ENCODE measurements at regions not wholly inside any gene's neighbourhood (a gene's known extent, or its start where the extent isn't known, plus 50 kb on each side); places are given as distances from the start of the nearest gene placed in this dataset.
"Not testable (repeated sequence)": the region's sequence is repeated elsewhere in the genome, so short reads cannot be mapped to it uniquely, and the experiment has no call there.

DNA sequence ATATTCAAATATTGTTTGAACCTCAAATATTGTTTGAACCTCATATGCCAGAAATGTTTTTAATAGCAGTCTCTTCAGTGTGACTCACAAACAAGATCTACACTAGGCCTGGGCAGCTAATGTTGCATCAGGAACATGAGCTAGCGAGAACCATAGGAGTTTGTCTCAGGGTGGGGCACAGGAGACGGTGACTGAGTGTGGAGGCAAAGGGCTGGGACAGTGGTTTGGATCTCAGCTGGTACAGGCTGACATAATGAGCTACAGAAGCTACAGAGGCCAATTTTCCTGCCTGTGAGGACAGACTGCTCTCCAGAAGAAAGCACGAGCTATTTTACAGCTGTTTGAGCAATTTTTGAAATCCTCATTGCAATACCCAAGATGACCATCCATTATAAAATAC, 224.7 kb downstream of the CENPC start:
- Histone ChIP-seq H3K4me1 (no peaks in the 10 kb centered on the region), H3K36me3 (no peaks in the 10 kb centered on the region), H3K27ac (no peak overlapping the region), H3K9me3 (no peaks in the 10 kb centered on the region), H3K4me3 (no peak overlapping the region), H3K27me3 (no peaks in the 10 kb centered on the region)
- TF ChIP-seq POLR2A (IDR thresholded peaks at IDR 0.05) = no peak
- TF ChIP-seq EP300 (IDR thresholded peaks at IDR 0.05; ENCODE audit: low read depth) = no peak
- TF ChIP-seq, protein P1, sequence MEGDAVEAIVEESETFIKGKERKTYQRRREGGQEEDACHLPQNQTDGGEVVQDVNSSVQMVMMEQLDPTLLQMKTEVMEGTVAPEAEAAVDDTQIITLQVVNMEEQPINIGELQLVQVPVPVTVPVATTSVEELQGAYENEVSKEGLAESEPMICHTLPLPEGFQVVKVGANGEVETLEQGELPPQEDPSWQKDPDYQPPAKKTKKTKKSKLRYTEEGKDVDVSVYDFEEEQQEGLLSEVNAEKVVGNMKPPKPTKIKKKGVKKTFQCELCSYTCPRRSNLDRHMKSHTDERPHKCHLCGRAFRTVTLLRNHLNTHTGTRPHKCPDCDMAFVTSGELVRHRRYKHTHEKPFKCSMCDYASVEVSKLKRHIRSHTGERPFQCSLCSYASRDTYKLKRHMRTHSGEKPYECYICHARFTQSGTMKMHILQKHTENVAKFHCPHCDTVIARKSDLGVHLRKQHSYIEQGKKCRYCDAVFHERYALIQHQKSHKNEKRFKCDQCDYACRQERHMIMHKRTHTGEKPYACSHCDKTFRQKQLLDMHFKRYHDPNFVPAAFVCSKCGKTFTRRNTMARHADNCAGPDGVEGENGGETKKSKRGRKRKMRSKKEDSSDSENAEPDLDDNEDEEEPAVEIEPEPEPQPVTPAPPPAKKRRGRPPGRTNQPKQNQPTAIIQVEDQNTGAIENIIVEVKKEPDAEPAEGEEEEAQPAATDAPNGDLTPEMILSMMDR (IDR thresholded peaks at IDR 0.05) = no peak
- no peak for TF ChIP-seq POLR2AphosphoS5 (IDR thresholded peaks at IDR 0.05)
- intact Hi-C loops (cut with DNase I; ENCODE audit: low total_unique reads) (no loop called here), in situ Hi-C loops (cut with MboI; ENCODE audit: low pct_ligation_motif_present in 1 of 4, low pct_unique_long_range_greater_than_20kb in 1 of 4, low sequenced_read_pairs in 3 of 4) (no loop called here)
- 39 to 43% methylated on average over 3 of the region's 3 CpGs for WGBS, 2 donors (ENCODE audit: low coverage in 1 of 2)
- no peak for DNase-seq

DNA sequence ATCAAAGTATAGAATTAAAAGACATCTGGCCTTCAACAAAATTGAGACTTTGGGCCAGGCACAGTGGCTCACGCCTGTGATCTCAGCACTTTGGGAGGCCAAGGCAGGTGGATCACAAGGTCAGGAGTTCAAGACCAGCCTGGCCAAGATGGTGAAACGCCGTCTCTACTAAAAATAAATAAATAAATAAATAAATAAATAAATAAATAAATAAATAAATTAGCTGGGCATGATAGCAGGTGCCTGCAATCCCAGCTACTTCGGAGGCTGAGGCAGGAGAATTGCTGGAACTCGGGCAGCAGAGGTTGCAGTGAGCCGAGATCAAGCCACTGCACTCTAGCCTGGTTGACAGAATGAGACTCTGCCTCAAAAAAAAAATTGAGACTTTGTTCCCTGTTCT, 225.7 kb downstream of the CENPC start:
- H3K4me1 ChIP-seq; H3K27ac ChIP-seq; DNase-seq; H3K9me3 ChIP-seq; intact Hi-C loops (cut with DNase I; ENCODE audit: low total_unique reads); H3K36me3 ChIP-seq; H3K27me3 ChIP-seq; H3K4me3 ChIP-seq; in situ Hi-C loops (cut with MboI; ENCODE audit: low pct_ligation_motif_present in 1 of 4, low pct_unique_long_range_greater_than_20kb in 1 of 4, low sequenced_read_pairs in 3 of 4): not testable (repeated sequence)
- WGBS, 2 donors (ENCODE audit: low coverage in 1 of 2) = 60 to 80% methylated on average over 5 to 6 of the region's 6 CpGs

DNA sequence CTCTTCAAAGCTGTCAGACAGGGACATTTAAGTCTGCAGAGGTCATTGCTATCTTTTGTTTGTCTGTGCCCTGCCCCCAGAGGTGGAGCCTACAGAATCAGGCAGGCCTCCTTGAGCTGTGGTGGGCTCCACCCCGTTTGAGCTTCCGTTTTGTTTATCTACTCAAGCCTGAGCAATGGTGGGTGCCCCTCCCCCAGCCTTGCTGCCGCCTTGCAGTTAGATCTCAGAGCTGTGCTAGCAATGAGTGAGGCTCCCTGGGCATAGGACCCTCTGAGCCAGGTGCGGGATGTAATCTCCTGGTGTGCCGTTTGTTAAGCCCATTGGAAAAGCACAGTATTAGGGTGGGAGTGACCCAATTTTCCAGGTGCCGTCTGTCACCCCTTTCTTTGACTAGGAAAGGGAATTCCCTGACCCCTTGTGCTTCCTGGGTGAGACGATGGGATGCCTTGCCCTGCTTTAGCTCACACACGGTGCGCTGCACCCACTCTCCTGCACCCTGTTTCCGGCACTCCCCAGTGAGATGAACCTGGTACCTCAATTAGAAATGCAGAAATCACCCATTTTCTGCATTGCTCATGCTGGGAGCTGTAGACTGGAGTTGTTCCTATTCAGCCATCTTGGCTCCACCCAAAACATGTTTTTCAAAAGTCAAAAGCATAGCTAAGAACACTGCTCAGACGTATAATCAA, 244.7 kb downstream of the CENPC start:
- intact Hi-C loops (cut with DNase I; ENCODE audit: low total_unique reads) = not testable (repeated sequence)

DNA sequence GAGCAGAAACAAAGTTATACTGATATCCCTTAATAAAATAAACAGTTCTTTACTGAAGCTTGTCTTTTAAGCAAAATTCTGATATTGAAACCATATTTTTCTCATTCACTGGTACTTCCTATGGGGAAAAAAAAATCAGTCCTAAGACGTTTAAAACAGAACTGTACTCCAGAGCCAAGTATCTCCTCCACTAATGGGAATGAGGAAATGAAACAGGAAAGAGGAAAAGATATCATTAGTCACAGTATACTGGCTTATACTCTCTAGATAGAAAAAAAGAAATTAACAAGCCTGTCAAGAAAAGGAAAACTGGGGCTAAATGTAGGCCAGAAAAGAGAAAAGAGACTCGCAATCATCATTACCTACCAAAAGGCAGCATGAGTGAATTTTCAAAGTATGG, 252.7 kb downstream of the CENPC start:
- Histone ChIP-seq H3K27ac (no peak overlapping the region), H3K36me3 (no peaks in the 10 kb centered on the region), H3K4me3 (no peak overlapping the region), H3K4me1 (no peaks in the 10 kb centered on the region), H3K9me3 (no peaks in the 10 kb centered on the region), H3K27me3 (no peaks in the 10 kb centered on the region)
- DNase-seq = no peak
- intact Hi-C loops (cut with DNase I; ENCODE audit: low total_unique reads) (no loop called here), in situ Hi-C loops (cut with MboI; ENCODE audit: low pct_ligation_motif_present in 1 of 4, low pct_unique_long_range_greater_than_20kb in 1 of 4, low sequenced_read_pairs in 3 of 4) (no loop called here)
- TF ChIP-seq POLR2AphosphoS5 (IDR thresholded peaks at IDR 0.05) (no peak), POLR2A (IDR thresholded peaks at IDR 0.05) (no peak)
- TF ChIP-seq, protein P1 (IDR thresholded peaks at IDR 0.05) = no peak
- 49 to 54% methylated on average over 2 of the region's 2 CpGs for WGBS, 2 donors (ENCODE audit: low coverage in 1 of 2)

More for the DNA sequence above, 244.7 kb downstream of the CENPC start:
- DNase-seq; H3K27ac ChIP-seq; H3K9me3 ChIP-seq; in situ Hi-C loops (cut with MboI; ENCODE audit: low pct_ligation_motif_present in 1 of 4, low pct_unique_long_range_greater_than_20kb in 1 of 4, low sequenced_read_pairs in 3 of 4); H3K36me3 ChIP-seq; H3K4me1 ChIP-seq; H3K4me3 ChIP-seq; H3K27me3 ChIP-seq: not testable (repeated sequence)
- 79% methylated on average over 11 of the region's 11 CpGs; no CpG with 5 or more reads in 1 of the 2 donors for WGBS, 2 donors (ENCODE audit: low coverage in 1 of 2)

DNA sequence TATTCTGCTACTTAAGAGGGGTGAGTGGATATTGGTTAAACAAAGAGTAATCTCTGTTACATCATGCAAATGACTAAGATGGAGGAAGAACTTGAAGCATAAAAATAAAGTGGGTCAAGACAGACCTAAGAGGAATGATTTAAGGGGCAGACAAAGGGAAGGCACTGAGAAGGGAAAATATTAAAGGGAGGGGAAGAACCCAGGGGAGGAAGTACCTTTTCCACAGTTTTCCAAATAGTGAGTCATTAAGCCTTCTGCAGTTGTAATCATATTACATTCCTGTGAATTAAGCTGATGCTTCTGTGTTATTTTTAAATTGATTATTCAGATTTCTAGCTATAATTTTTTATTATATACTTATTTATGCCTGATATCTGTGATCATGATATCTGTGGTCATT, 253.3 kb downstream of the CENPC start:
- Histone ChIP-seq H3K4me3 (no peak overlapping the region), H3K9me3 (no peaks in the 10 kb centered on the region), H3K27me3 (no peaks in the 10 kb centered on the region), H3K36me3 (no peaks in the 10 kb centered on the region), H3K4me1 (no peaks in the 10 kb centered on the region), H3K27ac (no peak overlapping the region)
- DNase-seq = no peak
- intact Hi-C loops (cut with DNase I; ENCODE audit: low total_unique reads) = no loop called here
- TF ChIP-seq, protein P1 (IDR thresholded peaks at IDR 0.05) = no peak
- TF ChIP-seq POLR2AphosphoS5 (IDR thresholded peaks at IDR 0.05) = no peak
- TF ChIP-seq POLR2A (IDR thresholded peaks at IDR 0.05) = no peak
- TF ChIP-seq EP300 (IDR thresholded peaks at IDR 0.05; ENCODE audit: low read depth) = no peak
- in situ Hi-C loops (cut with MboI; ENCODE audit: low pct_ligation_motif_present in 1 of 4, low pct_unique_long_range_greater_than_20kb in 1 of 4, low sequenced_read_pairs in 3 of 4) = no loop called here
